ENCODE measurements at regions not wholly inside any gene's neighbourhood (a gene's known extent, or its start where the extent isn't known, plus 50 kb on each side); places are given as distances from the start of the nearest gene placed in this dataset.
A peak's percentile ranks its signal among the peaks of the same experiment; 100 is the strongest.

DNA sequence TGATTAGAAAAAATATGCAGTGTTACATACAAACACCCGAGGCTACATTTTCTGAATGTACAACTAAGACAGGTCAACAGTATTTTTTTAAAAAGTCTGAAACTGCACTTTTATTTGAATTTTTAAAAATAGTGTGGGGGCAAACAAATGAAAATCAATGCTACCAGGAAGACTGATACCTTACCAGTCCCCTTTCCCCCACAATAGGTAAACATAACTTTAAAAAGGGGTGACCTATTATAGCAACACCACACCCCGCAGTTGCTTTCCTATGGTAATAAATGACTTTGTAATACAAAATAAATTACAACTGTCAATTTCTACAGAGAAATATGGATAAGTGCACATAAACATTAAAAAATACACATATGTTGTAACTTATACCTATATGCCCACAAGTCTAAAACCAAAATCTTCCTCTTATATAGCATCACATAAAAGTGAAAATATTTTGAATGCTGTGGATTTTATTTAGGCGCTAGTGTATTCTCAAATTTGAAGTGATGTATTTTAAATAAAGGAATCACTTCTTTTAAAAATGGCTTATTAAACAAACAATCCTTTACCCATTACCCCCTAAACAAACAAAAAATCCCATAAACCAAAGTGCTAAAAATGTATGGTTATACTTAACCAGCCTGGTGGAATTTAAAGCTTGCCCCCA, 63.1 kb downstream of the KCNRG start:
- no peak for DNase-seq (ENCODE audit: low spot score)
- peaks cover 13% of the 10 kb centered on the region for H3K36me3 ChIP-seq (ENCODE audit: insufficient read depth, low read length, poor library complexity, severe bottlenecking)
- no peaks in the 10 kb centered on the region for H3K27me3 ChIP-seq (replicated peaks; ENCODE audit: insufficient read depth, low read depth, low read length, poor library complexity)
- intact Hi-C loops (cut with micrococcal nuclease; ENCODE audit: unreplicated experiment), result no loop called here
- ChIA-PET CTCF (no interaction called here), POLR2A (ENCODE audit: low non-redundant PET) (no interaction called here)
- no peak overlapping the region for H3K27ac ChIP-seq (ENCODE audit: low read depth, low read length, poor library complexity, severe bottlenecking)
- H3K4me3 ChIP-seq (ENCODE audit: low read depth, low read length, poor library complexity, severe bottlenecking), result peak overlapping the region; percentile 87
- peaks cover 40% of the 10 kb centered on the region for H3K4me1 ChIP-seq (ENCODE audit: insufficient read depth, low read length, poor library complexity, severe bottlenecking)
- TF ChIP-seq EZH2 (IDR thresholded peaks at IDR 0.05; ENCODE audit: borderline replicate concordance, low read depth, low read length, poor library complexity, severe bottlenecking), result no peak
- TF ChIP-seq, protein P1, sequence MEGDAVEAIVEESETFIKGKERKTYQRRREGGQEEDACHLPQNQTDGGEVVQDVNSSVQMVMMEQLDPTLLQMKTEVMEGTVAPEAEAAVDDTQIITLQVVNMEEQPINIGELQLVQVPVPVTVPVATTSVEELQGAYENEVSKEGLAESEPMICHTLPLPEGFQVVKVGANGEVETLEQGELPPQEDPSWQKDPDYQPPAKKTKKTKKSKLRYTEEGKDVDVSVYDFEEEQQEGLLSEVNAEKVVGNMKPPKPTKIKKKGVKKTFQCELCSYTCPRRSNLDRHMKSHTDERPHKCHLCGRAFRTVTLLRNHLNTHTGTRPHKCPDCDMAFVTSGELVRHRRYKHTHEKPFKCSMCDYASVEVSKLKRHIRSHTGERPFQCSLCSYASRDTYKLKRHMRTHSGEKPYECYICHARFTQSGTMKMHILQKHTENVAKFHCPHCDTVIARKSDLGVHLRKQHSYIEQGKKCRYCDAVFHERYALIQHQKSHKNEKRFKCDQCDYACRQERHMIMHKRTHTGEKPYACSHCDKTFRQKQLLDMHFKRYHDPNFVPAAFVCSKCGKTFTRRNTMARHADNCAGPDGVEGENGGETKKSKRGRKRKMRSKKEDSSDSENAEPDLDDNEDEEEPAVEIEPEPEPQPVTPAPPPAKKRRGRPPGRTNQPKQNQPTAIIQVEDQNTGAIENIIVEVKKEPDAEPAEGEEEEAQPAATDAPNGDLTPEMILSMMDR (conservative IDR thresholded peaks at IDR 0.05; ENCODE audit: low read depth, low read length), result no peak
- H3K9me3 ChIP-seq (ENCODE audit: low read depth, low read length, poor library complexity, severe bottlenecking), result no peaks in the 10 kb centered on the region
- BruUV-seq (replicated peaks), result no TSS peak

DNA sequence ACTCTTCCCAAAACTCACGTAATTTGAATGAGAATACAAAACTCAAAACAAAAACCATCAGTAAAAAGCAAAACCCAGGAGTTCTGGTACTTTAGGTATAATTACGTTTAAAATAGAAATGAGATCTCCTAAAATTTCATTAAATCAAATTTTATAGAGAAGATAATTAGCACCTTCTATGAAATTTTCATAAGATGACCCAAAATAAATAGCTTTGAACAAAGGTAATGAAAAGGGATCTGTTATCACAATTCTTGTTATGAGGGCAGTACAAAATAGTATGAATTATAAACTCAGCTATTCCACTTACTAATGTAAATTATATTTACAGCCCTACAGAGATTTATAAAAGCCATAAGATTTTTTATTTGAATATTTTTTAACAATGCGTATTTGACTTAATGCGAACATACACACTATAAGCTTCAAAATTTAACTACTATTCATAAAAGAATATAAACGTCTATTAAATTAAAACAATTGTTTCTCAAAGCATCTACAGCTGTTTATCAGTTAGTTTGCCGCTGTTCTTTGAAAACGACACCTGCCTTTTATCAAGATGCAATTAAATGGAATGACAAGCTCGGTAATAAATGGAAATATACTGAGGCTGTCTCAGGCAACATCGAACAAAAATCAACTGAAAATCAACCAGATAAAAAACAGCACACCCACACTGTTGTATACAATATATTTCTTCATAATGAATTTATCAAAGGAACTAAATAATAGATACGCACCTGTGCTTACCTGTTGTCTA, 63.8 kb downstream of the KCNRG start:
- CTCF ChIA-PET, result interaction anchor here (1.4 kb wide), 1 partner anchor 82 kb away, joined by 5 read pairs; the partner anchor contains the start of gene TRIM13

GRCh38 chr13:50079655-50080202, 64.5 kb downstream of the KCNRG start:
- DNase-seq (ENCODE audit: low spot score), result no peak
- ChIA-PET POLR2A (ENCODE audit: low non-redundant PET) (no interaction called here), CTCF (interaction anchor here (1.4 kb wide), 1 partner anchor 83 kb away, joined by 5 read pairs; the partner anchor contains the start of gene TRIM13)
- Histone ChIP-seq H3K27me3 (replicated peaks; ENCODE audit: insufficient read depth, low read depth, low read length, poor library complexity) (no peaks in the 10 kb centered on the region), H3K36me3 (ENCODE audit: insufficient read depth, low read length, poor library complexity, severe bottlenecking) (peaks cover 5% of the 10 kb centered on the region), H3K9me3 (ENCODE audit: low read depth, low read length, poor library complexity, severe bottlenecking) (no peaks in the 10 kb centered on the region), H3K4me1 (ENCODE audit: insufficient read depth, low read length, poor library complexity, severe bottlenecking) (peaks cover 42% of the 10 kb centered on the region), H3K27ac (ENCODE audit: low read depth, low read length, poor library complexity, severe bottlenecking) (peak overlapping the region; percentile 98), H3K4me3 (ENCODE audit: low read depth, low read length, poor library complexity, severe bottlenecking) (peak overlapping the region; percentile 87)
- TF ChIP-seq, protein P1 (conservative IDR thresholded peaks at IDR 0.05; ENCODE audit: low read depth, low read length), result no peak
- no peak for TF ChIP-seq EZH2 (IDR thresholded peaks at IDR 0.05; ENCODE audit: borderline replicate concordance, low read depth, low read length, poor library complexity, severe bottlenecking)
- intact Hi-C loops (cut with micrococcal nuclease; ENCODE audit: unreplicated experiment), result loop anchor here (5.0 to 10.0 kb wide), 4 partner anchors 102 to 985 kb away; no protein-coding TSS in a partner anchor
- no TSS peak for BruUV-seq (replicated peaks)

More for the DNA sequence above, 63.8 kb downstream of the KCNRG start:
- H3K27me3 ChIP-seq (replicated peaks; ENCODE audit: insufficient read depth, low read depth, low read length, poor library complexity), result no peaks in the 10 kb centered on the region
- peaks cover 40% of the 10 kb centered on the region for H3K4me1 ChIP-seq (ENCODE audit: insufficient read depth, low read length, poor library complexity, severe bottlenecking)
- H3K9me3 ChIP-seq (ENCODE audit: low read depth, low read length, poor library complexity, severe bottlenecking), result no peaks in the 10 kb centered on the region
- H3K4me3 ChIP-seq (ENCODE audit: low read depth, low read length, poor library complexity, severe bottlenecking), result peak overlapping the region; percentile 87
- intact Hi-C loops (cut with micrococcal nuclease; ENCODE audit: unreplicated experiment), result no loop called here
- BruUV-seq (replicated peaks), result no TSS peak
- no peak for DNase-seq (ENCODE audit: low spot score)
- peaks cover 9% of the 10 kb centered on the region for H3K36me3 ChIP-seq (ENCODE audit: insufficient read depth, low read length, poor library complexity, severe bottlenecking)
- peak overlapping the region; percentile 98 for H3K27ac ChIP-seq (ENCODE audit: low read depth, low read length, poor library complexity, severe bottlenecking)
- POLR2A ChIA-PET (ENCODE audit: low non-redundant PET), result no interaction called here
- TF ChIP-seq, protein P1 (conservative IDR thresholded peaks at IDR 0.05; ENCODE audit: low read depth, low read length), result no peak
- no peak for TF ChIP-seq EZH2 (IDR thresholded peaks at IDR 0.05; ENCODE audit: borderline replicate concordance, low read depth, low read length, poor library complexity, severe bottlenecking)
